Stimulated activated CD4-positive, alpha-beta T cell treated with anti-CD3 and anti-CD28 coated beads, Interleukin-4, amount 100 ng/mL, for 4 hours (primary cell): ENCODE measurements at regions not wholly inside any gene's neighbourhood (a gene's known extent, or its start where the extent isn't known, plus 50 kb on each side); places are given as distances from the start of the nearest gene placed in this dataset.
"Not testable (repeated sequence)": the region's sequence is repeated elsewhere in the genome, so short reads cannot be mapped to it uniquely, and the experiment has no call there.

Source experiments
- DNase-seq, 2 experiments: peaks; one replicate each; pipeline ENCODE4 v3.0.0-alpha.2; 2020

- no peak for DNase-seq
Observed at GRCh38 chr2:118443596-118443995, 355.3 kb downstream of the INSIG2 start.

GRCh38 chr2:118442996-118443553, 354.8 kb downstream of the INSIG2 start:
- DNase-seq: no peak

GRCh38 chr2:118442046-118442445, 353.8 kb downstream of the INSIG2 start:
- DNase-seq: no peak

GRCh38 chr2:118440404-118441098, 352.3 kb downstream of the INSIG2 start:
- no peak for DNase-seq

- DNase-seq: no peak
Observed at GRCh38 chr2:118437501-118437900, 349.2 kb downstream of the INSIG2 start.

GRCh38 chr2:118431997-118432396, 343.7 kb downstream of the INSIG2 start:
- no peak for DNase-seq

GRCh38 chr2:118431586-118431985, 343.3 kb downstream of the INSIG2 start:
- DNase-seq: no peak

- DNase-seq: no peak
Observed at GRCh38 chr2:118431165-118431517, 342.9 kb downstream of the INSIG2 start.

GRCh38 chr2:118430510-118431164, 342.4 kb downstream of the INSIG2 start:
- DNase-seq: no peak

GRCh38 chr2:118425191-118425590, 336.9 kb downstream of the INSIG2 start:
- no peak for DNase-seq

- DNase-seq: no peak
Observed at GRCh38 chr2:118423776-118424175, 335.5 kb downstream of the INSIG2 start.

- DNase-seq: no peak
Observed at GRCh38 chr2:118421648-118422047, 333.4 kb downstream of the INSIG2 start.

GRCh38 chr2:118417406-118418120, 329.3 kb downstream of the INSIG2 start:
- no peak for DNase-seq

- not testable (repeated sequence) for DNase-seq
Observed at GRCh38 chr2:118415186-118415585, 326.9 kb downstream of the INSIG2 start.

- no peak for DNase-seq
Observed at GRCh38 chr2:118403658-118404451, 315.6 kb downstream of the INSIG2 start.

GRCh38 chr2:118388771-118389170, 300.5 kb downstream of the INSIG2 start:
- DNase-seq: no peak

- no peak for DNase-seq
Observed at GRCh38 chr2:118387509-118387908, 299.2 kb downstream of the INSIG2 start.

- no peak for DNase-seq
Observed at GRCh38 chr2:118386641-118387302, 298.5 kb downstream of the INSIG2 start.

- no peak for DNase-seq
Observed at GRCh38 chr2:118380915-118381653, 292.8 kb downstream of the INSIG2 start.

GRCh38 chr2:118375907-118376485, 287.7 kb downstream of the INSIG2 start:
- no peak for DNase-seq
